Lung microvascular endothelial cell (primary cell): ENCODE measurements at regions not wholly inside any gene's neighbourhood (a gene's known extent, or its start where the extent isn't known, plus 50 kb on each side); places are given as distances from the start of the nearest gene placed in this dataset.
"Not testable (repeated sequence)": the region's sequence is repeated elsewhere in the genome, so short reads cannot be mapped to it uniquely, and the experiment has no call there.

ENCODE experiments used
- DNase-seq, 2 donors: peaks; one replicate each; pipeline versions ENCODE4 v3.0.0 to v3.0.0-alpha.2; 2010; ENCODE audit warnings: low read depth in 2 of 2

- no peak for DNase-seq
Observed at GRCh38 chr11:25755918-25756584, 575.9 kb upstream of the ANO3 start.

- no peak for DNase-seq
Observed at GRCh38 chr11:25758145-25758661, 573.7 kb upstream of the ANO3 start.

GRCh38 chr11:25766332-25767015 is 565.5 kb upstream of the ANO3 start:
- DNase-seq, result no peak

- DNase-seq, result no peak
Observed at GRCh38 chr11:25769287-25769686, 562.6 kb upstream of the ANO3 start.

- DNase-seq, result no peak
Observed at GRCh38 chr11:25771605-25772004, 560.3 kb upstream of the ANO3 start.

- no peak for DNase-seq
Observed at GRCh38 chr11:25775603-25776002, 556.3 kb upstream of the ANO3 start.

- DNase-seq, result no peak
Observed at GRCh38 chr11:25776238-25776637, 555.7 kb upstream of the ANO3 start.

GRCh38 chr11:25777343-25777742 is 554.6 kb upstream of the ANO3 start:
- DNase-seq, result no peak

- DNase-seq, result no peak
Observed at GRCh38 chr11:25779033-25779432, 552.9 kb upstream of the ANO3 start.

GRCh38 chr11:25787416-25787815 is 544.5 kb upstream of the ANO3 start:
- no peak for DNase-seq

- DNase-seq, result no peak
Observed at GRCh38 chr11:25790396-25790795, 541.5 kb upstream of the ANO3 start.

- no peak for DNase-seq
Observed at GRCh38 chr11:25793637-25794036, 538.3 kb upstream of the ANO3 start.

GRCh38 chr11:25794804-25795203 is 537.1 kb upstream of the ANO3 start:
- DNase-seq, result no peak

GRCh38 chr11:25816411-25816810 is 515.5 kb upstream of the ANO3 start:
- no peak for DNase-seq

GRCh38 chr11:25824688-25825087 is 507.2 kb upstream of the ANO3 start:
- DNase-seq, result no peak

- DNase-seq, result not testable (repeated sequence)
Observed at GRCh38 chr11:25831485-25831884, 500.4 kb upstream of the ANO3 start.

- DNase-seq, result no peak
Observed at GRCh38 chr11:25838918-25839625, 492.9 kb upstream of the ANO3 start.

GRCh38 chr11:25844811-25845210 is 487.1 kb upstream of the ANO3 start:
- DNase-seq, result no peak

- DNase-seq, result no peak
Observed at GRCh38 chr11:25855916-25856315, 476.0 kb upstream of the ANO3 start.

GRCh38 chr11:25859776-25860175 is 472.2 kb upstream of the ANO3 start:
- DNase-seq, result no peak

GRCh38 chr11:25860677-25861450 is 471.1 kb upstream of the ANO3 start:
- DNase-seq, result no peak

- DNase-seq, result no peak
Observed at GRCh38 chr11:25862159-25862558, 469.8 kb upstream of the ANO3 start.
